Muscle of leg (tissue), 3 donors: ENCODE measurements at regions not wholly inside any gene's neighbourhood (a gene's known extent, or its start where the extent isn't known, plus 50 kb on each side); places are given as distances from the start of the nearest gene placed in this dataset.

Experiments used
- DNase-seq: peaks from one replicate; pipeline ENCODE4 v3.0.0; 2013
- H3K27ac ChIP-seq: one replicate; pipeline ENCODE4 v1.5.1; 2013; ENCODE audit warnings: mild to moderate bottlenecking, low read length, control low read depth
- H3K27me3 ChIP-seq: one replicate; pipeline ENCODE4 v1.6.1; 2013; ENCODE audit warnings: low read length; ENCODE audit not compliant: control insufficient read depth, insufficient read depth
- H3K36me3 ChIP-seq: one replicate; pipeline ENCODE4 v1.6.1; 2013; ENCODE audit warnings: low read length; ENCODE audit not compliant: control insufficient read depth, insufficient read depth
- H3K4me1 ChIP-seq: one replicate; pipeline ENCODE4 v1.6.1; 2013; ENCODE audit warnings: low read length; ENCODE audit not compliant: control insufficient read depth, insufficient read depth
- H3K4me3 ChIP-seq: one replicate; pipeline ENCODE4 v1.5.1; 2013; ENCODE audit warnings: low read length, control low read depth
- H3K9me3 ChIP-seq: replicated peaks from 2 replicates; pipeline ENCODE4 v1.6.1; 2013; ENCODE audit warnings: low read depth, low read length; ENCODE audit not compliant: control insufficient read depth
- WGBS: methylation state at CpG from one replicate; pipeline ENCODE4 v1.1.5; 2013; ENCODE audit warnings: missing lambda C conversion rate; ENCODE audit not compliant: insufficient coverage; 5-methylcytosine and 5-hydroxymethylcytosine counted together

- H3K27me3 ChIP-seq: peaks cover 6% of the 10 kb centered on the region
- peaks cover 13% of the 10 kb centered on the region for H3K4me1 ChIP-seq
- H3K36me3 ChIP-seq: no peaks in the 10 kb centered on the region
- DNase-seq: no peak
- H3K27ac ChIP-seq: no peak overlapping the region
- no peaks in the 10 kb centered on the region for H3K9me3 ChIP-seq
- 43% methylated on average over 4 of the region's 14 CpGs for WGBS
- no peak overlapping the region for H3K4me3 ChIP-seq
Observed at GRCh38 chr22:19610518-19611253, 86.5 kb upstream of the CLDN5 start.

- H3K27me3 ChIP-seq: peaks cover 6% of the 10 kb centered on the region
Observed at GRCh38 chr22:19611590-19611989, 87.4 kb upstream of the CLDN5 start.

GRCh38 chr22:19612866-19613572, 88.8 kb upstream of the CLDN5 start:
- DNase-seq: no peak
- H3K9me3 ChIP-seq: no peaks in the 10 kb centered on the region
- WGBS: 85% methylated on average over 13 of the region's 16 CpGs
- no peaks in the 10 kb centered on the region for H3K4me1 ChIP-seq
- H3K36me3 ChIP-seq: no peaks in the 10 kb centered on the region
- H3K27me3 ChIP-seq: peaks cover 6% of the 10 kb centered on the region
- H3K4me3 ChIP-seq: no peak overlapping the region
- no peak overlapping the region for H3K27ac ChIP-seq

More at GRCh38 chr22:19611590-19611989, 87.4 kb upstream of the CLDN5 start:
- Histone ChIP-seq H3K36me3 (no peaks in the 10 kb centered on the region), H3K4me3 (no peak overlapping the region), H3K9me3 (no peaks in the 10 kb centered on the region), H3K4me1 (peaks cover 8% of the 10 kb centered on the region), H3K27ac (no peak overlapping the region)
- no peak for DNase-seq
- WGBS: 87% methylated on average over 16 of the region's 16 CpGs

GRCh38 chr22:19614536-19614863, 90.3 kb upstream of the CLDN5 start:
- H3K9me3 ChIP-seq: no peaks in the 10 kb centered on the region
- no peak overlapping the region for H3K4me3 ChIP-seq
- no peak for DNase-seq
- no peak overlapping the region for H3K27ac ChIP-seq
- no CpG with 5 or more reads among the region's 2 CpGs for WGBS
- H3K36me3 ChIP-seq: no peaks in the 10 kb centered on the region
- peaks cover 6% of the 10 kb centered on the region for H3K4me1 ChIP-seq
- H3K27me3 ChIP-seq: peaks cover 6% of the 10 kb centered on the region

GRCh38 chr22:19615001-19615461, 90.8 kb upstream of the CLDN5 start:
- H3K9me3 ChIP-seq: no peaks in the 10 kb centered on the region
- 67% methylated on average over 11 of the region's 13 CpGs for WGBS
- H3K4me3 ChIP-seq: no peak overlapping the region
- no peaks in the 10 kb centered on the region for H3K36me3 ChIP-seq
- no peak overlapping the region for H3K27ac ChIP-seq
- H3K27me3 ChIP-seq: peaks cover 6% of the 10 kb centered on the region
- no peak for DNase-seq
- peaks cover 6% of the 10 kb centered on the region for H3K4me1 ChIP-seq

GRCh38 chr22:19615867-19616581, 91.8 kb upstream of the CLDN5 start:
- Histone ChIP-seq H3K4me1 (peaks cover 9% of the 10 kb centered on the region), H3K27ac (no peak overlapping the region), H3K27me3 (peaks cover 6% of the 10 kb centered on the region), H3K9me3 (no peaks in the 10 kb centered on the region), H3K36me3 (no peaks in the 10 kb centered on the region), H3K4me3 (no peak overlapping the region)
- 61% methylated on average over 7 of the region's 9 CpGs for WGBS
- DNase-seq: no peak

GRCh38 chr22:19619144-19620009, 94.9 kb upstream of the SEPTIN5 start:
- peaks cover 8% of the 10 kb centered on the region for H3K27me3 ChIP-seq
- no peaks in the 10 kb centered on the region for H3K36me3 ChIP-seq
- H3K4me1 ChIP-seq: peaks cover 19% of the 10 kb centered on the region
- WGBS: 38% methylated on average over 6 of the region's 8 CpGs
- no peak overlapping the region for H3K27ac ChIP-seq
- no peak overlapping the region for H3K4me3 ChIP-seq
- DNase-seq: no peak
- H3K9me3 ChIP-seq: no peaks in the 10 kb centered on the region

- peak; percentile 50 for DNase-seq
- Histone ChIP-seq H3K27me3 (peaks cover 2% of the 10 kb centered on the region), H3K27ac (peak overlapping the region; percentile 76), H3K9me3 (no peaks in the 10 kb centered on the region), H3K4me3 (no peak overlapping the region), H3K36me3 (no peaks in the 10 kb centered on the region), H3K4me1 (peaks cover 19% of the 10 kb centered on the region)
- WGBS: 48% methylated on average over 12 of the region's 21 CpGs
Observed at GRCh38 chr22:19620742-19621371, 93.4 kb upstream of the SEPTIN5 start.

- no peak overlapping the region for H3K4me3 ChIP-seq
- H3K9me3 ChIP-seq: no peaks in the 10 kb centered on the region
- 61% methylated on average over 8 of the region's 18 CpGs for WGBS
- H3K27ac ChIP-seq: peak overlapping the region; percentile 76
- H3K27me3 ChIP-seq: peaks cover 2% of the 10 kb centered on the region
- DNase-seq: no peak
- H3K4me1 ChIP-seq: peaks cover 19% of the 10 kb centered on the region
- H3K36me3 ChIP-seq: no peaks in the 10 kb centered on the region
Observed at GRCh38 chr22:19621373-19622060, 92.8 kb upstream of the SEPTIN5 start.
